Suprapubic skin (tissue), 4 donors: ENCODE measurements at regions not wholly inside any gene's neighbourhood (a gene's known extent, or its start where the extent isn't known, plus 50 kb on each side); places are given as distances from the start of the nearest gene placed in this dataset.

Experiments used
- CTCF ChIP-seq, 2 donors: fragments of 200-600 bp in 1 of 2; fragments of 450-650 bp in 1 of 2; sonication (generic) in 1 of 2; IDR thresholded peaks; one replicate each; pipeline ENCODE4 v1.5.1; 2016 to 2019; ENCODE audit warnings: antibody characterized with exemption in 2 of 2, mild to moderate bottlenecking in 1 of 2, moderate library complexity in 1 of 2
- EP300 ChIP-seq: sonication (generic); formaldehyde crosslinking; IDR thresholded peaks from one replicate; pipeline ENCODE4 v1.6.1; 2017; ENCODE audit warnings: antibody characterized with exemption
- POLR2A ChIP-seq, 2 donors: fragments of 450-650 bp; IDR thresholded peaks; one replicate each; pipeline ENCODE4 v1.6.1; 2017; ENCODE audit warnings: antibody characterized with exemption in 2 of 2, mild to moderate bottlenecking in 2 of 2, moderate library complexity in 2 of 2
- POLR2AphosphoS5 ChIP-seq, 3 donors: sonication (generic); formaldehyde crosslinking; IDR thresholded peaks; one replicate each; pipeline ENCODE4 v1.6.1; 2017; ENCODE audit warnings: antibody characterized with exemption in 3 of 3

- no peak for TF ChIP-seq POLR2AphosphoS5 (IDR thresholded peaks at IDR 0.05)
- no peak for TF ChIP-seq CTCF (IDR thresholded peaks at IDR 0.05)
- no peak for TF ChIP-seq POLR2A (IDR thresholded peaks at IDR 0.05)
- TF ChIP-seq EP300 = no peak
Measured at GRCh38 chr2:607172-607571, 70.0 kb downstream of the TMEM18 start.
